Transverse colon (tissue), 3 donors: ENCODE measurements at regions not wholly inside any gene's neighbourhood (a gene's known extent, or its start where the extent isn't known, plus 50 kb on each side); places are given as distances from the start of the nearest gene placed in this dataset.
"Not testable (repeated sequence)": the region's sequence is repeated elsewhere in the genome, so short reads cannot be mapped to it uniquely, and the experiment has no call there.

ENCODE experiments used
- CTCF ChIP-seq, 5 experiments: fragments of 200-600 bp in 3 of 5; fragments of 450-650 bp in 2 of 5; sonication (generic) in 3 of 5; IDR thresholded peaks; 1 replicate in 2 of 5; 2 replicates in 3 of 5; pipeline ENCODE4 v1.5.1; 2016 to 2017; ENCODE audit warnings: antibody characterized with exemption in 5 of 5, inconsistent platforms in 3 of 5, mild to moderate bottlenecking in 2 of 5, moderate library complexity in 1 of 5
- POLR2A ChIP-seq: fragments of 450-650 bp; IDR thresholded peaks from one replicate; pipeline ENCODE4 v1.6.1; 2016; ENCODE audit warnings: antibody characterized with exemption, mild to moderate bottlenecking, moderate library complexity

GRCh38 chr12:74174961-74175360, 362.7 kb upstream of the ATXN7L3B start:
- not testable (repeated sequence) for TF ChIP-seq POLR2A; CTCF (IDR thresholded peaks at IDR 0.05)
